Heart left ventricle (tissue), 13 donors: ENCODE measurements at regions not wholly inside any gene's neighbourhood (a gene's known extent, or its start where the extent isn't known, plus 50 kb on each side); places are given as distances from the start of the nearest gene placed in this dataset.

Experiments used
- CTCF ChIP-seq, 12 donors: fragments of 200-600 bp; sonication (generic) in 4 of 12; IDR thresholded peaks; one replicate each; pipeline versions ENCODE4 v1.5.0 to v1.8.0; 2018 to 2022; ENCODE audit warnings: antibody characterized with exemption in 12 of 12, mild to moderate bottlenecking in 5 of 12
- POLR2A ChIP-seq, 2 donors: fragments of 450-650 bp; IDR thresholded peaks; one replicate each; pipeline ENCODE4 v1.6.1; 2017; ENCODE audit warnings: antibody characterized with exemption in 2 of 2, mild to moderate bottlenecking in 2 of 2, moderate library complexity in 2 of 2
- donor health status: ischemic (EF 13 %, LVEDD 7.1; RV severe dilation, severe dysfunction).
- donor health status: DM: no; HTN: yes; CAD: no.
- donor health status: DM: no; HTN: no; CAD: no.
- donor health status: ischemic (EF 25% LVEDD 6.9; RV normal size, moderate dysfunction).
- donor health status: ischemic (EF 25% LVEDD 5.7; RV mildly dilated, moderate dysfunction).
- donor health status: ischemic (EF 35%, LVEDD 5.7; RV mildly dilated, moderate dysfunction).
- donor health status: nonischemic (EF 11% LVEDD 7.7; RV severe dilation, severe dysfunction).
- donor health status: DM: yes; HTN: yes; CAD: no.
- donor health status: PGD.
- donor health status: ischemic (EF 29% LVEDD 5.4; RV normal size, mild dysfunction).
- donor health status: nonischemic (EF 23%, LVEDD 6.1; RV moderate dilation, normal function).

- TF ChIP-seq POLR2A (IDR thresholded peaks at IDR 0.05): no peak
- no peak for TF ChIP-seq CTCF (IDR thresholded peaks at IDR 0.05)
Observed at GRCh38 chr10:106185951-106186350, 978.6 kb downstream of the SORCS1 start.
